Nephron progenitor cell (in vitro differentiated cells): ENCODE measurements at regions not wholly inside any gene's neighbourhood (a gene's known extent, or its start where the extent isn't known, plus 50 kb on each side); places are given as distances from the start of the nearest gene placed in this dataset.

Experiments
- DNase-seq: peaks from one replicate; pipeline ENCODE4 v3.0.0; 2021
- H3K27ac Mint-ChIP-seq: 2 replicates; pipeline ENCODE4 v1.8.0; 2021; ENCODE audit warnings: mild to moderate bottlenecking, moderate library complexity, mixed read lengths
- H3K27me3 Mint-ChIP-seq: 2 replicates; pipeline ENCODE4 v1.8.0; 2021; ENCODE audit warnings: mild to moderate bottlenecking, low read depth, mixed read lengths; ENCODE audit not compliant: poor library complexity
- H3K36me3 Mint-ChIP-seq: 2 replicates; pipeline ENCODE4 v1.8.0; 2021; ENCODE audit warnings: low read depth, mixed read lengths
- H3K4me1 Mint-ChIP-seq: 2 replicates; pipeline ENCODE4 v1.8.0; 2021; ENCODE audit warnings: mixed read lengths
- H3K4me3 Mint-ChIP-seq: 2 replicates; pipeline ENCODE4 v1.8.0; 2021; ENCODE audit warnings: mild to moderate bottlenecking, moderate library complexity, mixed read lengths
- H3K9me3 Mint-ChIP-seq: 2 replicates; pipeline ENCODE4 v1.8.0; 2021; ENCODE audit warnings: mild to moderate bottlenecking, moderate library complexity, mixed read lengths
- CTCF ChIP-seq: fragments of 200-600 bp; sonication (generic); IDR thresholded peaks from 2 replicates; pipeline ENCODE4 v1.5.0; 2021; ENCODE audit warnings: antibody characterized with exemption

GRCh38 chr15:79212589-79213157, 69.8 kb upstream of the ANKRD34C start:
- Mint-ChIP-seq H3K27me3 (peaks cover 74% of the 10 kb centered on the region), H3K4me1 (peaks cover 13% of the 10 kb centered on the region), H3K27ac (no peak overlapping the region), H3K9me3 (peaks cover 13% of the 10 kb centered on the region), H3K36me3 (no peaks in the 10 kb centered on the region), H3K4me3 (no peak overlapping the region)
- no peak for DNase-seq
- no peak for TF ChIP-seq CTCF

- Mint-ChIP-seq H3K27ac (no peak overlapping the region), H3K4me1 (peaks cover 17% of the 10 kb centered on the region), H3K27me3 (peaks cover 62% of the 10 kb centered on the region), H3K9me3 (peaks cover 4% of the 10 kb centered on the region), H3K36me3 (no peaks in the 10 kb centered on the region), H3K4me3 (no peak overlapping the region)
- no peak for TF ChIP-seq CTCF
- no peak for DNase-seq
These were observed 71.0 kb upstream of the ANKRD34C start for GRCh38 chr15:79211481-79211880.

- no peaks in the 10 kb centered on the region for H3K36me3 Mint-ChIP-seq
- peak; percentile 58 for DNase-seq
- H3K9me3 Mint-ChIP-seq: no peaks in the 10 kb centered on the region
- peaks cover 59% of the 10 kb centered on the region for H3K27me3 Mint-ChIP-seq
- no peak overlapping the region for H3K27ac Mint-ChIP-seq
- TF ChIP-seq CTCF: peak; percentile 57
- peak overlapping the region; percentile 65 for H3K4me3 Mint-ChIP-seq
- H3K4me1 Mint-ChIP-seq: peaks cover 17% of the 10 kb centered on the region
These were observed 72.8 kb upstream of the ANKRD34C start for GRCh38 chr15:79209690-79210089.

GRCh38 chr15:79209116-79209515, 73.4 kb upstream of the ANKRD34C start:
- H3K4me1 Mint-ChIP-seq: peaks cover 17% of the 10 kb centered on the region
- no peaks in the 10 kb centered on the region for H3K36me3 Mint-ChIP-seq
- no peak for TF ChIP-seq CTCF
- no peaks in the 10 kb centered on the region for H3K9me3 Mint-ChIP-seq
- H3K4me3 Mint-ChIP-seq: no peak overlapping the region
- H3K27me3 Mint-ChIP-seq: peaks cover 54% of the 10 kb centered on the region
- no peak for DNase-seq
- H3K27ac Mint-ChIP-seq: no peak overlapping the region

GRCh38 chr15:79208179-79208578, 74.3 kb upstream of the ANKRD34C start:
- peaks cover 17% of the 10 kb centered on the region for H3K4me1 Mint-ChIP-seq
- TF ChIP-seq CTCF: no peak
- H3K9me3 Mint-ChIP-seq: no peaks in the 10 kb centered on the region
- H3K27ac Mint-ChIP-seq: no peak overlapping the region
- H3K27me3 Mint-ChIP-seq: peaks cover 47% of the 10 kb centered on the region
- no peaks in the 10 kb centered on the region for H3K36me3 Mint-ChIP-seq
- DNase-seq: no peak
- no peak overlapping the region for H3K4me3 Mint-ChIP-seq

- Mint-ChIP-seq H3K4me3 (no peak overlapping the region), H3K4me1 (peaks cover 17% of the 10 kb centered on the region), H3K27me3 (peaks cover 40% of the 10 kb centered on the region), H3K27ac (peak overlapping the region; percentile 26), H3K9me3 (no peaks in the 10 kb centered on the region), H3K36me3 (no peaks in the 10 kb centered on the region)
- DNase-seq: no peak
- no peak for TF ChIP-seq CTCF
These were observed 75.6 kb upstream of the ANKRD34C start for GRCh38 chr15:79206940-79207339.
